ENCODE measurements at regions not wholly inside any gene's neighbourhood (a gene's known extent, or its start where the extent isn't known, plus 50 kb on each side); places are given as distances from the start of the nearest gene placed in this dataset.
"Not testable (repeated sequence)": the region's sequence is repeated elsewhere in the genome, so short reads cannot be mapped to it uniquely, and the experiment has no call there.

DNA sequence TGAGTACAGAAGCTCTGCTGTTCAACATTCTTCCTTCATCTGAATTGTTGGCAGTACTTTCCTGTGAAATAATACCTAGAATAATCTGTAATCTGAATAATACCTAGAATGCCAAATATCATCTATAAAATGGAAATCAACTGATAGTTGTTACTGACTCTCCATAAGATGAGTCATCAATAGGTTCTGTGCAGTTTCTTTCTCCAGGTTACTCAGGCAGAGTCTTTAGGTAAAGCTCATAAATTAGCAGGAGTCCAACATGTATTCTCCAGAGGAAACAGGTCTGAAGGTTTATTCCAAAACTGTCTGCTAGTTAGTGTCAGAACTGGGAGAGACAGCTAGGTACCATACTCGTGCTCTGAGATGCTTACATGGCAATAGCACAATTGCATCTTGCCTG lies 282.0 kb upstream of the MAP2 start:
- H3K36me3 ChIP-seq (ENCODE audit: insufficient read depth, low read length): no peaks in the 10 kb centered on the region
- H3K9me3 ChIP-seq (ENCODE audit: low read length): no peaks in the 10 kb centered on the region
- no peaks in the 10 kb centered on the region for H3K79me2 ChIP-seq (ENCODE audit: insufficient read depth, low read depth, low read length)
- H3K4me2 ChIP-seq (ENCODE audit: low read length): no peak overlapping the region
- no peaks in the 10 kb centered on the region for H3K9me2 ChIP-seq (ENCODE audit: insufficient read depth, low read length)
- H3K4me1 ChIP-seq (ENCODE audit: insufficient read depth, low read length, poor library complexity, severe bottlenecking): no peaks in the 10 kb centered on the region
- TF ChIP-seq EZH2phosphoT487 (IDR thresholded peaks at IDR 0.05; ENCODE audit: borderline replicate concordance, low read depth, low read length): no peak
- DNase-seq (ENCODE audit: low spot score): no peak
- no peak overlapping the region for H3K4me3 ChIP-seq (ENCODE audit: low read depth, low read length, poor library complexity, severe bottlenecking)
- intact Hi-C loops (cut with micrococcal nuclease; ENCODE audit: unreplicated experiment): no loop called here
- no peak overlapping the region for H2AFZ ChIP-seq (ENCODE audit: low read length)
- POLR2A ChIA-PET: no interaction called here
- CTCF ChIA-PET (ENCODE audit: unreplicated experiment): no interaction called here
- no TSS peak for BruUV-seq (replicated peaks)
- no peak overlapping the region for H3K27ac ChIP-seq (ENCODE audit: low read depth, low read length, poor library complexity, severe bottlenecking)
- H4K20me1 ChIP-seq (ENCODE audit: insufficient read depth, low read length): no peaks in the 10 kb centered on the region

DNA sequence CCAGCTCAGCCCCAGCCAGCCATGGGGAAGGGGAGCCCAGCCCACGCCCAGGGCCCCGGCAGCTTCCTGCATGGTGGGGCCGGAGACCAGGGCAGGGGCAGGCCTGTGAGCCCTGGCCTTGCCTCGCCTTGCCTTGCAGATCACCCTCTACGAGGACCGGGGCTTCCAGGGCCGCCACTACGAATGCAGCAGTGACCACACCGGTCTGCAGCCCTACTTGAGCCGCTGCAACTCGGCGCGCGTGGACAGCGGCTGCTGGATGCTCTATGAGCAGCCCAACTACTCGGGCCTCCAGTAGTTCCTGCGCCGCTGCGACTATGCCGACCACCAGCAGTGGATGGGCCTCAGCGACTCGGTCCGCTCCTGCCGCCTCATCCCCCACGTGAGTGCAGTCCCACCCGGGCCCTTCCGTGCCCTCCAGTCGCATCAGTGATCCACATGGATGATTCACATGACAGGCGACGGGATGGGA lies 278.6 kb upstream of the MAP2 start:
- POLR2A ChIA-PET; H3K79me2 ChIP-seq (ENCODE audit: insufficient read depth, low read depth, low read length); DNase-seq (ENCODE audit: low spot score); H3K36me3 ChIP-seq (ENCODE audit: insufficient read depth, low read length); H3K27ac ChIP-seq (ENCODE audit: low read depth, low read length, poor library complexity, severe bottlenecking); H3K9me2 ChIP-seq (ENCODE audit: insufficient read depth, low read length); H4K20me1 ChIP-seq (ENCODE audit: insufficient read depth, low read length); BruUV-seq (replicated peaks); intact Hi-C loops (cut with micrococcal nuclease; ENCODE audit: unreplicated experiment); H3K4me1 ChIP-seq (ENCODE audit: insufficient read depth, low read length, poor library complexity, severe bottlenecking); H3K4me2 ChIP-seq (ENCODE audit: low read length); H3K4me3 ChIP-seq (ENCODE audit: low read depth, low read length, poor library complexity, severe bottlenecking); CTCF ChIA-PET (ENCODE audit: unreplicated experiment); H2AFZ ChIP-seq (ENCODE audit: low read length); H3K9me3 ChIP-seq (ENCODE audit: low read length): not testable (repeated sequence)

DNA sequence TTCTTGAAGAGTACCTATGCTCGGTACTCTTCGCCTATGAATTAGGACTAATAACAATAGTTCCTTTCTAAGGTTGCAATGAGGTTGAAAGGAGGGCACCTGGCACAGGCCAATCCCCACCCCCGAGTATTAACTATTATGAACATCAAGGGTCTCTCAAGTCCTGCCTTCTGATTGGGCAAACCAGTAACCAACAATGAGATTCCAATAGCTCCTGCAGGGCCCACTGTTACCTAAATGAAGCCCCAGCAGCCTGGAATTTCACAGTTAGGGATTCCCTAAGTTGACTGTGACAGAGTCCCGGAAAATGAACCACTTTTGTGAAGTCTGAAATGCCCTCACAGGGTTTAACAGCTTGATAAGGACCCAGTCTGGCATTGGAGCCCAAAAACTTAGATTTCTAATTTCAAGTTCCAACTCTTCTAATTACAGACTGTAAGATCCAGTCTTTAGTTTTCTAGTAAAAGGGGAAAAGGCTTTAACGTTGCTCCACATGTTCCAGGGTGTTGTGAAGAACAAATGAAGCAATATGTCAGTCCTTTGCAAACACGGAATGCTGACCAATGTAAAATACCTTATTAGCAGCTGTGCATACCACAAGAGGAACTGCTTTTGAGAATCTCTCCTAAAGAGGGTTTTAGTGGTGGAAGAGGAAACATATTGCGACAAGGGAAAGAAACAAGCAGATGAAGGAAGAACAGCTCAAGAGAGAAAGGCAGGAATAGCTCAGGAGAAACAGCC lies 277.7 kb upstream of the MAP2 start:
- CTCF ChIA-PET (ENCODE audit: unreplicated experiment): no interaction called here
- no peak overlapping the region for H3K4me3 ChIP-seq (ENCODE audit: low read depth, low read length, poor library complexity, severe bottlenecking)

More for the DNA sequence above, 277.7 kb upstream of the MAP2 start:
- Histone ChIP-seq H3K9me2 (ENCODE audit: insufficient read depth, low read length) (no peaks in the 10 kb centered on the region), H3K9me3 (ENCODE audit: low read length) (no peaks in the 10 kb centered on the region), H3K79me2 (ENCODE audit: insufficient read depth, low read depth, low read length) (no peaks in the 10 kb centered on the region), H2AFZ (ENCODE audit: low read length) (no peak overlapping the region), H3K36me3 (ENCODE audit: insufficient read depth, low read length) (no peaks in the 10 kb centered on the region), H4K20me1 (ENCODE audit: insufficient read depth, low read length) (no peaks in the 10 kb centered on the region), H3K27ac (ENCODE audit: low read depth, low read length, poor library complexity, severe bottlenecking) (no peak overlapping the region), H3K4me1 (ENCODE audit: insufficient read depth, low read length, poor library complexity, severe bottlenecking) (no peaks in the 10 kb centered on the region), H3K4me2 (ENCODE audit: low read length) (no peak overlapping the region)
- no TSS peak for BruUV-seq (replicated peaks)
- no peak for DNase-seq (ENCODE audit: low spot score)
- intact Hi-C loops (cut with micrococcal nuclease; ENCODE audit: unreplicated experiment): no loop called here
- POLR2A ChIA-PET: no interaction called here
- no peak for TF ChIP-seq EZH2phosphoT487 (IDR thresholded peaks at IDR 0.05; ENCODE audit: borderline replicate concordance, low read depth, low read length)
- TF ChIP-seq, protein P1, sequence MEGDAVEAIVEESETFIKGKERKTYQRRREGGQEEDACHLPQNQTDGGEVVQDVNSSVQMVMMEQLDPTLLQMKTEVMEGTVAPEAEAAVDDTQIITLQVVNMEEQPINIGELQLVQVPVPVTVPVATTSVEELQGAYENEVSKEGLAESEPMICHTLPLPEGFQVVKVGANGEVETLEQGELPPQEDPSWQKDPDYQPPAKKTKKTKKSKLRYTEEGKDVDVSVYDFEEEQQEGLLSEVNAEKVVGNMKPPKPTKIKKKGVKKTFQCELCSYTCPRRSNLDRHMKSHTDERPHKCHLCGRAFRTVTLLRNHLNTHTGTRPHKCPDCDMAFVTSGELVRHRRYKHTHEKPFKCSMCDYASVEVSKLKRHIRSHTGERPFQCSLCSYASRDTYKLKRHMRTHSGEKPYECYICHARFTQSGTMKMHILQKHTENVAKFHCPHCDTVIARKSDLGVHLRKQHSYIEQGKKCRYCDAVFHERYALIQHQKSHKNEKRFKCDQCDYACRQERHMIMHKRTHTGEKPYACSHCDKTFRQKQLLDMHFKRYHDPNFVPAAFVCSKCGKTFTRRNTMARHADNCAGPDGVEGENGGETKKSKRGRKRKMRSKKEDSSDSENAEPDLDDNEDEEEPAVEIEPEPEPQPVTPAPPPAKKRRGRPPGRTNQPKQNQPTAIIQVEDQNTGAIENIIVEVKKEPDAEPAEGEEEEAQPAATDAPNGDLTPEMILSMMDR (conservative IDR thresholded peaks at IDR 0.05; ENCODE audit: low read length): no peak
